Upper lobe of left lung (tissue), 6 donors: ENCODE measurements at regions not wholly inside any gene's neighbourhood (a gene's known extent, or its start where the extent isn't known, plus 50 kb on each side); places are given as distances from the start of the nearest gene placed in this dataset.

Source experiments
- ATAC-seq, 2 donors: fragments of 200-7000 bp; cut with Tn5 transposase; one replicate each; pipeline ENCODE4 v1.9.1; 2022; ENCODE audit warnings: mild to moderate bottlenecking in 2 of 2, moderate library complexity in 2 of 2; ENCODE audit not compliant: low FRiP score in 2 of 2
- DNase-seq, 2 donors: peaks; one replicate each; pipeline ENCODE4 v3.0.0-alpha.2; 2019 to 2020
- H3K27ac ChIP-seq, 4 donors: fragments of 200-600 bp; sonication (generic); one replicate each; pipeline ENCODE4 v1.5.1; 2016 to 2019
- H3K27me3 ChIP-seq, 4 donors: fragments of 200-600 bp; sonication (generic); one replicate each; pipeline ENCODE4 v1.5.1; 2017 to 2019
- H3K36me3 ChIP-seq, 4 donors: fragments of 200-600 bp; sonication (generic); one replicate each; pipeline ENCODE4 v1.5.1; 2016 to 2019
- H3K4me1 ChIP-seq, 4 donors: fragments of 200-600 bp; sonication (generic); one replicate each; pipeline ENCODE4 v1.5.1; 2018 to 2019
- H3K4me3 ChIP-seq, 4 donors: fragments of 200-600 bp; sonication (generic); one replicate each; pipeline ENCODE4 v1.5.1; 2017 to 2019; ENCODE audit warnings: mild to moderate bottlenecking in 2 of 4, moderate library complexity in 1 of 4
- H3K9me3 ChIP-seq, 4 donors: fragments of 200-600 bp; sonication (generic); one replicate each; pipeline ENCODE4 v1.5.1; 2018 to 2019
- EP300 ChIP-seq, 4 donors: sonication (generic); formaldehyde crosslinking; IDR thresholded peaks; one replicate each; pipeline ENCODE4 v1.5.1; 2017; ENCODE audit warnings: antibody characterized with exemption in 4 of 4, control low read depth in 2 of 4
- POLR2A ChIP-seq, 4 donors: fragments of 450-650 bp; IDR thresholded peaks; one replicate each; pipeline ENCODE4 v1.5.1; 2016 to 2017; ENCODE audit warnings: antibody characterized with exemption in 4 of 4, mild to moderate bottlenecking in 2 of 4
- POLR2AphosphoS5 ChIP-seq, 2 donors: sonication (generic); formaldehyde crosslinking; IDR thresholded peaks; one replicate each; pipeline ENCODE4 v1.5.1; 2017; ENCODE audit warnings: antibody characterized with exemption in 2 of 2
- WGBS, 2 donors: methylation state at CpG; one replicate each; pipeline ENCODE4 v1.1.5; 2017 to 2018; 5-methylcytosine and 5-hydroxymethylcytosine counted together
- TF ChIP-seq, protein P1 (sequence below), 6 experiments: fragments of 450-650 bp in 4 of 6; fragments of 200-600 bp in 2 of 6; sonication (generic) in 2 of 6; IDR thresholded peaks; one replicate each; pipeline ENCODE4 v1.5.1; 2016 to 2019; ENCODE audit warnings: antibody characterized with exemption in 6 of 6
- donor health status: DM: no; HTN: no; CAD: no; lungs with moderate emphysema.
- donor health status: DM: no; HTN: yes; CAD: no; lungs with severe emphysema.

DNA sequence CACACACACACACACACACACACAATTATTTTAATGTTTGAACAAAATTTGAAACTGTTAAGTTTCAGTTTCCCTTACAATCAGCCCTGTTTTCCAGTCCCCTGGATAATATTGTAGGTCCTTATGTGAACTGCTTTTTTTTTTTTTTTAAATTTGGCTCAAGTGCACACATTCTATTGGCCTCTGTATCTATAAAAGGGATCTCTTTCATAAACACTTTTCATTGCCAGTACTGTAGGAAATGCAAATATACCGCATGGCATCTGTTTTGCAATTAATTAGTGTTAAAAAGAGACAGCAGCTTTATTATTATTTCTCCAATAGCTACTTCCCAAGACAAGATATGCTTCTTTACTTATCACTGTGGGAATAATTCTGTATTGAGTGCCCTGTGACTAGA, 738.7 kb downstream of the EPHA4 start:
- DNase-seq (no peak), ATAC-seq (no peak)
- H3K4me1 ChIP-seq, result no peaks in the 10 kb centered on the region
- H3K4me3 ChIP-seq, result no peak overlapping the region
- WGBS, 2 donors, result 48 to 50% methylated on average over 1 of the region's 1 CpG
- no peaks in the 10 kb centered on the region for H3K27me3 ChIP-seq
- no peak for TF ChIP-seq POLR2A (IDR thresholded peaks at IDR 0.05)
- TF ChIP-seq POLR2AphosphoS5 (IDR thresholded peaks at IDR 0.05), result no peak
- TF ChIP-seq EP300 (IDR thresholded peaks at IDR 0.05), result no peak
- TF ChIP-seq, protein P1, sequence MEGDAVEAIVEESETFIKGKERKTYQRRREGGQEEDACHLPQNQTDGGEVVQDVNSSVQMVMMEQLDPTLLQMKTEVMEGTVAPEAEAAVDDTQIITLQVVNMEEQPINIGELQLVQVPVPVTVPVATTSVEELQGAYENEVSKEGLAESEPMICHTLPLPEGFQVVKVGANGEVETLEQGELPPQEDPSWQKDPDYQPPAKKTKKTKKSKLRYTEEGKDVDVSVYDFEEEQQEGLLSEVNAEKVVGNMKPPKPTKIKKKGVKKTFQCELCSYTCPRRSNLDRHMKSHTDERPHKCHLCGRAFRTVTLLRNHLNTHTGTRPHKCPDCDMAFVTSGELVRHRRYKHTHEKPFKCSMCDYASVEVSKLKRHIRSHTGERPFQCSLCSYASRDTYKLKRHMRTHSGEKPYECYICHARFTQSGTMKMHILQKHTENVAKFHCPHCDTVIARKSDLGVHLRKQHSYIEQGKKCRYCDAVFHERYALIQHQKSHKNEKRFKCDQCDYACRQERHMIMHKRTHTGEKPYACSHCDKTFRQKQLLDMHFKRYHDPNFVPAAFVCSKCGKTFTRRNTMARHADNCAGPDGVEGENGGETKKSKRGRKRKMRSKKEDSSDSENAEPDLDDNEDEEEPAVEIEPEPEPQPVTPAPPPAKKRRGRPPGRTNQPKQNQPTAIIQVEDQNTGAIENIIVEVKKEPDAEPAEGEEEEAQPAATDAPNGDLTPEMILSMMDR (IDR thresholded peaks at IDR 0.05), result no peak
- H3K9me3 ChIP-seq, result no peaks in the 10 kb centered on the region
- H3K27ac ChIP-seq, result no peak overlapping the region
- no peaks in the 10 kb centered on the region for H3K36me3 ChIP-seq

DNA sequence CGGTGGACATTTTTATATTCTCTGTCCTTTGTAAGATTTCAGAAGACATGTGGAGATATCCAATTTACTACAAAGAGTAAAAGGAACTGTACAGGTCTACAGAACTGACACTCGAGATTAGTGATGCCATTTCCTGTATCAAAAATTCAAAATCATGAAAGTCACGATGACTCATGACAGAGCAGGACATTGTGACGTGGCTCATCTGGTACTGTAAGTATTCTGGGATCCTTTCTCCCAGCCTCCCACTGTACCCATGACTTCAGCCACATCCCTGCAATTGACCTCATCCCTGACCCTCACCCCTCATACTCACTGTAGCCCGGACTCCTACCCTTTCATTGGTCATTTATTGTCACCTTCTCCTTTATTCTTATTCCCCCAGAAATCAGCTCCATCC, 736.5 kb downstream of the EPHA4 start:
- no peaks in the 10 kb centered on the region for H3K36me3 ChIP-seq
- H3K27ac ChIP-seq, result no peak overlapping the region
- TF ChIP-seq, protein P1 (IDR thresholded peaks at IDR 0.05), result no peak
- no peak for TF ChIP-seq POLR2AphosphoS5 (IDR thresholded peaks at IDR 0.05)
- TF ChIP-seq EP300 (IDR thresholded peaks at IDR 0.05), result no peak
- TF ChIP-seq POLR2A (IDR thresholded peaks at IDR 0.05), result no peak
- DNase-seq, result no peak
- ATAC-seq, result no peak
- H3K9me3 ChIP-seq, result no peaks in the 10 kb centered on the region
- H3K4me1 ChIP-seq, result no peaks in the 10 kb centered on the region
- 72% methylated on average over 5 of the region's 5 CpGs for WGBS, 2 donors
- H3K27me3 ChIP-seq, result no peaks in the 10 kb centered on the region
- H3K4me3 ChIP-seq, result no peak overlapping the region

DNA sequence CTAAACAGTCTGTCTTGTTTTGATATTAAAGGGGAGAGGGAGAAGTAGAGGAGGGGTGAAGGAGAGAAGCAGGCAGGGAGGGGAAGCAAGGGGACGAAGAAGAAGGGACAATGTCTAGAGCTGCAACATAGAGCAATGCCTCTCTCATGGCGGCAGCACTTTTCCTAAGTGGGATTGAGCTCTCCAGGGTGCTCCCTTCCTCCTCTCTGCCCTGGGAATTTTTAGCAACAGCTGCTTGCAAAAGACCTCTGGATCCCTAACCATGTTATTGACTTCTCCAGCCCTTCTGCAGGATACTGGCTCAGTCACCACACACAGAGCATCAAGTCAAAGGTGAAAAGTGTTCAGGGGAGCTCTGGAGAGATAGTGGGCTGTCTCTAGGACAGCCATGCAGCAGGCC, 734.9 kb downstream of the EPHA4 start:
- Histone ChIP-seq H3K36me3 (no peaks in the 10 kb centered on the region), H3K4me3 (no peak overlapping the region), H3K27me3 (no peaks in the 10 kb centered on the region), H3K4me1 (no peaks in the 10 kb centered on the region), H3K9me3 (no peaks in the 10 kb centered on the region), H3K27ac (no peak overlapping the region)
- TF ChIP-seq POLR2AphosphoS5 (IDR thresholded peaks at IDR 0.05) (no peak), EP300 (IDR thresholded peaks at IDR 0.05) (no peak), POLR2A (IDR thresholded peaks at IDR 0.05) (no peak)
- TF ChIP-seq, protein P1 (IDR thresholded peaks at IDR 0.05), result no peak
- ATAC-seq (no peak), DNase-seq (no peak)
- WGBS, 2 donors, result 54 to 75% methylated on average over 2 of the region's 2 CpGs

DNA sequence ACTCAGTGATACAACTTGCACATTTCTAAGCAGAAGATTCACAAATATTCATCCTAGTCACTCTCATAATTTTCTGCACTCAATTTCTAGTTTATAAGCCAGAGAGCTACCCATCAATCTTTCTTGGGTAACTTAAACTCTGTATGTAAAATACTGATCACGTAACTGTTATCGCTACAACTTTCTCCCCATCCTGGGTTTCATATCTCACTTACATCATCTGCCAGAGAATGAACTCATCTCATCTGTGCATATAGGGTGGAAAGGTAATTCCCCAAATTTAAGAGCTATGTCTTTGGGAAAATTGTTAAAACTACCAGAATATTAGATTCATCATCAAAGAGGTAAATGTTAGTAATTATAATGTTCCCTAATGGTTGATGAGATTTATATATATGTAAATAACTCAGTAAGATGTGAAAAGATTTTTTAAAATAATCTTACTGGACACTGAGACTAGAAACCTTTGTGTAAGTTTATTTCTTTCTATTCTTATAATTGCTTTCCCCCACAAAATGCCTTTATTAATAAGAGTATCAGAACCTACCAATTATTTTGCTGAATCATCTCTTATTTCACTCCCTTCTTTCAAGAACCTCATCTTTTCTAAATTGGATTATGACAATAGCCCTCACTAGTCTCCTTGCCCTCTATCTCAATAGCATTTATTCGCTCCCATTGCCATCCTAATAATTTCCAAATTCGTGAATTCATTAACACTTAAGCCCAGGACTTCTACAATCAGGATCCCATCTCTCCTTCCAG, 729.0 kb downstream of the EPHA4 start:
- Histone ChIP-seq H3K9me3 (no peaks in the 10 kb centered on the region), H3K27ac (no peak overlapping the region), H3K4me1 (no peaks in the 10 kb centered on the region), H3K36me3 (no peaks in the 10 kb centered on the region), H3K27me3 (no peaks in the 10 kb centered on the region), H3K4me3 (no peak overlapping the region)
- ATAC-seq, result no peak
- WGBS, 2 donors, result 80 to 83% methylated on average over 4 of the region's 4 CpGs
- no peak for TF ChIP-seq EP300 (IDR thresholded peaks at IDR 0.05)
- no peak for TF ChIP-seq POLR2AphosphoS5 (IDR thresholded peaks at IDR 0.05)
- TF ChIP-seq POLR2A (IDR thresholded peaks at IDR 0.05), result no peak
- TF ChIP-seq, protein P1 (IDR thresholded peaks at IDR 0.05), result no peak
- DNase-seq, result no peak

DNA sequence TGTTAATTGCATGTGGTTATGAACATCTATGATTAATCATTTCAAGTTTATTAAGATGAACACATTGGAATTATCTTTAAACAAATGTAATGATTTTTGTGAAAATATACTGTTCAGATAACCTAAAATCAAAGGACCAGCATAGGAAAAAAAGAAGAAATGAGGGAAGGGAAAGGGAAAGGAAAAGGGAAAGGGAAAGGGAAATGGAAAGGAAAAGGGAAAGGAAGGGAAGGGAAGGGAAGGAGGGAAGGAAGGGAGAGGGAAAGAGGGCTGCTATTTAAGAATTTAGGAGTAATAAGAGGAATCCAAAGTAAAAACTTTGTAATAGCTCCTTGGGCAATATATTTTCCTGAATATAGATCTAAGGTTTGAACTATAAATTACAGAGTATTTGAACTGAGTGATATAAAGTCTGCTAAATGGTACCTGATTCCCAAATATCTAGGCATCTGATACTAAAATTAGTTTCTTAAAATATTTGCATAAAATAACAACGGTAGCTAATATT, 726.3 kb downstream of the EPHA4 start:
- TF ChIP-seq EP300 (IDR thresholded peaks at IDR 0.05), result no peak
- no peak for TF ChIP-seq POLR2AphosphoS5 (IDR thresholded peaks at IDR 0.05)
- TF ChIP-seq, protein P1 (IDR thresholded peaks at IDR 0.05), result no peak
- TF ChIP-seq POLR2A (IDR thresholded peaks at IDR 0.05), result no peak

More for the DNA sequence above, 726.3 kb downstream of the EPHA4 start:
- Histone ChIP-seq H3K27me3 (no peaks in the 10 kb centered on the region), H3K27ac (no peak overlapping the region), H3K4me3 (no peak overlapping the region), H3K36me3 (no peaks in the 10 kb centered on the region), H3K4me1 (no peaks in the 10 kb centered on the region), H3K9me3 (no peaks in the 10 kb centered on the region)
- 46 to 86% methylated on average over 1 of the region's 1 CpG for WGBS, 2 donors
- ATAC-seq (no peak), DNase-seq (no peak)
